Hepatocyte (in vitro differentiated cells): ENCODE measurements at regions not wholly inside any gene's neighbourhood (a gene's known extent, or its start where the extent isn't known, plus 50 kb on each side); places are given as distances from the start of the nearest gene placed in this dataset.

Experiments used
- EZH2 ChIP-seq: fragments of 200-600 bp; sonication (generic); IDR thresholded peaks from 2 replicates; pipeline ENCODE4 v1.6.1; 2016; ENCODE audit warnings: antibody characterized with exemption, mild to moderate bottlenecking, borderline replicate concordance
- TF ChIP-seq, protein P1 (sequence below): fragments of 200-600 bp; sonication (generic); IDR thresholded peaks from 2 replicates; pipeline ENCODE4 v1.5.1; 2016; ENCODE audit warnings: antibody characterized with exemption, mild to moderate bottlenecking; ENCODE audit not compliant: poor library complexity

DNA sequence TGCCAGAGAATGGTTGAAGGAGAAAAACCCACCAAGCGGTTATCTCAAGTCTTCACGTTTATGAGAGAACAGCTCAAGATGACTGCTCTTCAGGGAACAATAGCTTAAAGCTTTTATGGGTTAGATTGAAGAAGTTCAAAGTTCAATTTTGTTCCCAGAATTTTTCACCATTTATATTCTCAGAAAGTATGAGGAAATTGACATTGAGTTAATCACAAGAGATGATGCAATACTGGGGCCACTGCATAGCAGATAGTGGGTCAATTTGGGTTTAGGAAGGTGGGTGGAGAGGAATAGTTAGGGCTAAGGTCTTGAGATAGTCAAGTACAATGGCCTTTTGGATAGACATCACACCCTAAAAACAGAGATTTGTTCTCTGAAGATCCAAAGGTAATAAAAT, 539.3 kb downstream of the SQOR start:
- TF ChIP-seq, protein P1, sequence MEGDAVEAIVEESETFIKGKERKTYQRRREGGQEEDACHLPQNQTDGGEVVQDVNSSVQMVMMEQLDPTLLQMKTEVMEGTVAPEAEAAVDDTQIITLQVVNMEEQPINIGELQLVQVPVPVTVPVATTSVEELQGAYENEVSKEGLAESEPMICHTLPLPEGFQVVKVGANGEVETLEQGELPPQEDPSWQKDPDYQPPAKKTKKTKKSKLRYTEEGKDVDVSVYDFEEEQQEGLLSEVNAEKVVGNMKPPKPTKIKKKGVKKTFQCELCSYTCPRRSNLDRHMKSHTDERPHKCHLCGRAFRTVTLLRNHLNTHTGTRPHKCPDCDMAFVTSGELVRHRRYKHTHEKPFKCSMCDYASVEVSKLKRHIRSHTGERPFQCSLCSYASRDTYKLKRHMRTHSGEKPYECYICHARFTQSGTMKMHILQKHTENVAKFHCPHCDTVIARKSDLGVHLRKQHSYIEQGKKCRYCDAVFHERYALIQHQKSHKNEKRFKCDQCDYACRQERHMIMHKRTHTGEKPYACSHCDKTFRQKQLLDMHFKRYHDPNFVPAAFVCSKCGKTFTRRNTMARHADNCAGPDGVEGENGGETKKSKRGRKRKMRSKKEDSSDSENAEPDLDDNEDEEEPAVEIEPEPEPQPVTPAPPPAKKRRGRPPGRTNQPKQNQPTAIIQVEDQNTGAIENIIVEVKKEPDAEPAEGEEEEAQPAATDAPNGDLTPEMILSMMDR, result no peak
- TF ChIP-seq EZH2, result no peak
